SK-N-SH treated with all-trans-retinoic acid at 6 μM for 48 hours (cell line): ENCODE measurements at regions not wholly inside any gene's neighbourhood (a gene's known extent, or its start where the extent isn't known, plus 50 kb on each side); places are given as distances from the start of the nearest gene placed in this dataset.

ENCODE experiments used
- GLIS3 ChIP-seq: fragments of 250-450 bp; sonication (Bioruptor Pico); IDR thresholded peaks from 2 replicates; pipeline ENCODE4 v1.5.0; 2020; ENCODE audit warnings: mild to moderate bottlenecking, moderate library complexity
- RARB ChIP-seq: fragments of 250-450 bp; sonication (Bioruptor Pico); IDR thresholded peaks from 2 replicates; pipeline ENCODE4 v1.8.0; 2021; ENCODE audit warnings: mild to moderate bottlenecking, moderate library complexity
- SNAI2 ChIP-seq: fragments of 250-450 bp; sonication (Bioruptor Pico); IDR thresholded peaks from 2 replicates; pipeline ENCODE4 v1.5.0; 2020; ENCODE audit warnings: mild to moderate bottlenecking, moderate library complexity
- TSHZ2 ChIP-seq: fragments of 250-450 bp; sonication (Bioruptor Pico); IDR thresholded peaks from 2 replicates; pipeline ENCODE4 v1.5.0; 2020; ENCODE audit warnings: mild to moderate bottlenecking, moderate library complexity
- ZNF70 ChIP-seq: fragments of 450-650 bp; formaldehyde crosslinking; IDR thresholded peaks from 2 replicates; pipeline ENCODE4 v1.5.0; 2020; ENCODE audit warnings: mild to moderate bottlenecking, moderate library complexity
- TF ChIP-seq, protein P1 (sequence below): fragments of 250-450 bp; sonication (Bioruptor Pico); IDR thresholded peaks from 2 replicates; pipeline ENCODE4 v1.8.0; 2020; ENCODE audit warnings: mild to moderate bottlenecking, moderate library complexity, borderline replicate concordance

GRCh38 chr5:74140409-74140808 is 500.1 kb downstream of the ENC1 start:
- no peak for TF ChIP-seq TSHZ2 (CRISPR knock-in tag)
- TF ChIP-seq RARB (CRISPR knock-in tag): no peak
- TF ChIP-seq, protein P1, sequence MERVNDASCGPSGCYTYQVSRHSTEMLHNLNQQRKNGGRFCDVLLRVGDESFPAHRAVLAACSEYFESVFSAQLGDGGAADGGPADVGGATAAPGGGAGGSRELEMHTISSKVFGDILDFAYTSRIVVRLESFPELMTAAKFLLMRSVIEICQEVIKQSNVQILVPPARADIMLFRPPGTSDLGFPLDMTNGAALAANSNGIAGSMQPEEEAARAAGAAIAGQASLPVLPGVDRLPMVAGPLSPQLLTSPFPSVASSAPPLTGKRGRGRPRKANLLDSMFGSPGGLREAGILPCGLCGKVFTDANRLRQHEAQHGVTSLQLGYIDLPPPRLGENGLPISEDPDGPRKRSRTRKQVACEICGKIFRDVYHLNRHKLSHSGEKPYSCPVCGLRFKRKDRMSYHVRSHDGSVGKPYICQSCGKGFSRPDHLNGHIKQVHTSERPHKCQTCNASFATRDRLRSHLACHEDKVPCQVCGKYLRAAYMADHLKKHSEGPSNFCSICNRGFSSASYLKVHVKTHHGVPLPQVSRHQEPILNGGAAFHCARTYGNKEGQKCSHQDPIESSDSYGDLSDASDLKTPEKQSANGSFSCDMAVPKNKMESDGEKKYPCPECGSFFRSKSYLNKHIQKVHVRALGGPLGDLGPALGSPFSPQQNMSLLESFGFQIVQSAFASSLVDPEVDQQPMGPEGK (CRISPR knock-in tag): no peak
- no peak for TF ChIP-seq SNAI2
- no peak for TF ChIP-seq ZNF70 (CRISPR knock-in tag)
- TF ChIP-seq GLIS3 (CRISPR knock-in tag): no peak
